ENCODE measurements at regions not wholly inside any gene's neighbourhood (a gene's known extent, or its start where the extent isn't known, plus 50 kb on each side); places are given as distances from the start of the nearest gene placed in this dataset.
"Not testable (repeated sequence)": the region's sequence is repeated elsewhere in the genome, so short reads cannot be mapped to it uniquely, and the experiment has no call there.

GRCh38 chr20:6295127-6295866 lies 172.5 kb upstream of the FERMT1 start:
- DNase-seq, result no peak

- no peak for DNase-seq
Measured at GRCh38 chr20:6287471-6287870, 164.6 kb upstream of the FERMT1 start.

GRCh38 chr20:6282642-6283041 lies 159.8 kb upstream of the FERMT1 start:
- DNase-seq, result no peak

GRCh38 chr20:6277661-6278240 lies 154.9 kb upstream of the FERMT1 start:
- DNase-seq, result no peak

GRCh38 chr20:6270404-6270803 lies 147.6 kb upstream of the FERMT1 start:
- not testable (repeated sequence) for DNase-seq

GRCh38 chr20:6269168-6269873 lies 146.5 kb upstream of the FERMT1 start:
- DNase-seq, result no peak

- DNase-seq, result no peak
Measured at GRCh38 chr20:6265204-6265904, 142.5 kb upstream of the FERMT1 start.

GRCh38 chr20:6253396-6253795 lies 130.6 kb upstream of the FERMT1 start:
- no peak for DNase-seq

GRCh38 chr20:6245436-6245835 lies 122.6 kb upstream of the FERMT1 start:
- no peak for DNase-seq

GRCh38 chr20:6241591-6241990 lies 118.8 kb upstream of the FERMT1 start:
- DNase-seq, result no peak

GRCh38 chr20:6240059-6240458 lies 117.2 kb upstream of the FERMT1 start:
- DNase-seq, result no peak

- DNase-seq, result no peak
Measured at GRCh38 chr20:6238421-6238820, 115.6 kb upstream of the FERMT1 start.

- DNase-seq, result no peak
Measured at GRCh38 chr20:6235510-6235909, 112.7 kb upstream of the FERMT1 start.

- DNase-seq, result no peak
Measured at GRCh38 chr20:6232436-6232835, 109.6 kb upstream of the FERMT1 start.

GRCh38 chr20:6231556-6231955 lies 108.7 kb upstream of the FERMT1 start:
- DNase-seq, result no peak

- DNase-seq, result no peak
Measured at GRCh38 chr20:6228302-6228843, 105.5 kb upstream of the FERMT1 start.

- DNase-seq, result no peak
Measured at GRCh38 chr20:6213311-6213710, 90.5 kb upstream of the FERMT1 start.

GRCh38 chr20:6212903-6213302 lies 90.1 kb upstream of the FERMT1 start:
- DNase-seq, result no peak

- no peak for DNase-seq
Measured at GRCh38 chr20:6209093-6209492, 86.3 kb upstream of the FERMT1 start.

GRCh38 chr20:6200092-6200491 lies 77.3 kb upstream of the FERMT1 start:
- DNase-seq, result no peak

GRCh38 chr20:6185268-6185667 lies 62.4 kb upstream of the FERMT1 start:
- no peak for DNase-seq

- no peak for DNase-seq
Measured at GRCh38 chr20:6184086-6184485, 61.3 kb upstream of the FERMT1 start.

GRCh38 chr20:6180531-6180930 lies 57.7 kb upstream of the FERMT1 start:
- DNase-seq, result no peak

Measured in NCI-H1694 (cell line).